Neuronal stem cell (in vitro differentiated cells): ENCODE measurements at regions not wholly inside any gene's neighbourhood (a gene's known extent, or its start where the extent isn't known, plus 50 kb on each side); places are given as distances from the start of the nearest gene placed in this dataset.

Experiments
- DNase-seq: peaks from one replicate; pipeline ENCODE4 v3.0.0-alpha.2; 2013; ENCODE audit warnings: low spot score
- H2AFZ ChIP-seq: one replicate; pipeline ENCODE4 v1.6.1; 2013; ENCODE audit warnings: mild to moderate bottlenecking, low read length, inconsistent platforms
- H2AK5ac ChIP-seq: 2 replicates; pipeline ENCODE4 v1.6.1; 2013; ENCODE audit warnings: low read depth, mild to moderate bottlenecking, inconsistent platforms, low read length, moderate library complexity, mixed read lengths
- H2BK120ac ChIP-seq: 2 replicates; pipeline ENCODE4 v1.6.1; 2013; ENCODE audit warnings: low read depth, mild to moderate bottlenecking, inconsistent platforms, low read length, moderate library complexity, mixed read lengths
- H2BK12ac ChIP-seq: one replicate; pipeline ENCODE4 v1.6.1; 2013; ENCODE audit warnings: low read length, inconsistent platforms
- H2BK15ac ChIP-seq: 2 replicates; pipeline ENCODE4 v1.6.1; 2013; ENCODE audit warnings: mild to moderate bottlenecking, low read length, inconsistent platforms, mixed read lengths
- H2BK5ac ChIP-seq: one replicate; pipeline ENCODE4 v1.6.1; 2013; ENCODE audit warnings: inconsistent platforms, mild to moderate bottlenecking, low read length, moderate library complexity
- H3K14ac ChIP-seq: one replicate; pipeline ENCODE4 v1.6.1; 2013; ENCODE audit warnings: low read length, inconsistent platforms
- H3K18ac ChIP-seq: 2 replicates; pipeline ENCODE4 v1.6.1; 2013; ENCODE audit warnings: low read length, inconsistent platforms
- H3K23ac ChIP-seq: 2 replicates; pipeline ENCODE4 v1.6.1; 2013; ENCODE audit warnings: low read depth, mild to moderate bottlenecking, mixed read lengths, low read length, inconsistent platforms; ENCODE audit not compliant: poor library complexity
- H3K27ac ChIP-seq: replicated peaks from 3 replicates; pipeline ENCODE4 v1.5.1; 2013; ENCODE audit warnings: low read length, inconsistent platforms
- H3K27me3 ChIP-seq, 3 experiments: 2 replicates each; pipeline ENCODE4 v1.6.1; 2013; ENCODE audit warnings: low read length in 3 of 3, mild to moderate bottlenecking in 2 of 3, inconsistent platforms in 1 of 3, low read depth in 1 of 3, mixed read lengths in 1 of 3, moderate library complexity in 1 of 3; ENCODE audit not compliant: control insufficient read depth in 3 of 3, insufficient read depth in 3 of 3
- H3K36me3 ChIP-seq, 2 donors: replicated peaks in 1 of 2; 2 replicates each; pipeline ENCODE4 v1.6.1; 2013; ENCODE audit warnings: low read length in 2 of 2; ENCODE audit not compliant: control insufficient read depth in 2 of 2, insufficient read depth in 2 of 2
- H3K4ac ChIP-seq: 2 replicates; pipeline ENCODE4 v1.6.1; 2013; ENCODE audit warnings: inconsistent platforms, mild to moderate bottlenecking, low read length, moderate library complexity
- H3K4me1 ChIP-seq, 2 donors: 1 replicate in 1 of 2; 2 replicates in 1 of 2; pipeline ENCODE4 v1.6.1; 2013; ENCODE audit warnings: low read length in 2 of 2, low read depth in 1 of 2; ENCODE audit not compliant: control insufficient read depth in 2 of 2, insufficient read depth in 1 of 2
- H3K4me2 ChIP-seq: one replicate; pipeline ENCODE4 v1.6.1; 2013; ENCODE audit warnings: mild to moderate bottlenecking, low read length, inconsistent platforms; ENCODE audit not compliant: insufficient read depth, poor library complexity, severe bottlenecking
- H3K4me3 ChIP-seq, 2 donors: 2 replicates each; pipeline ENCODE4 v1.5.1; 2013; ENCODE audit warnings: low read length in 2 of 2, mild to moderate bottlenecking in 2 of 2, inconsistent platforms in 1 of 2, moderate library complexity in 1 of 2
- H3K79me1 ChIP-seq: one replicate; pipeline ENCODE4 v1.6.1; 2013; ENCODE audit warnings: low read depth, mild to moderate bottlenecking, inconsistent platforms, low read length, moderate library complexity
- H3K9ac ChIP-seq: one replicate; pipeline ENCODE4 v1.6.1; 2013; ENCODE audit warnings: mild to moderate bottlenecking, low read depth, low read length, inconsistent platforms; ENCODE audit not compliant: poor library complexity
- H3K9me3 ChIP-seq, 2 donors: replicated peaks in 1 of 2; 2 replicates each; pipeline versions ENCODE3 to v1.6.1; 2013; ENCODE audit warnings: low read length in 2 of 2, mild to moderate bottlenecking in 2 of 2, inconsistent platforms in 1 of 2, low read depth in 1 of 2, mixed read lengths in 1 of 2, moderate library complexity in 1 of 2; ENCODE audit not compliant: control insufficient read depth in 2 of 2, insufficient read depth in 1 of 2
- H4K8ac ChIP-seq: one replicate; pipeline ENCODE4 v1.6.1; 2013; ENCODE audit warnings: low read depth, mild to moderate bottlenecking, inconsistent platforms, low read length, moderate library complexity
- H4K91ac ChIP-seq: one replicate; pipeline ENCODE4 v1.6.1; 2013; ENCODE audit warnings: low read length, low read depth, mild to moderate bottlenecking, inconsistent platforms; ENCODE audit not compliant: poor library complexity
- WGBS, 2 donors: extraction: QIAGEN DNeasy Blood & Tissue Kit; methylation state at CpG; one replicate each; pipeline ENCODE4 v1.1.7; 2013; ENCODE audit warnings: missing lambda C conversion rate in 2 of 2, mixed read lengths in 1 of 2; ENCODE audit not compliant: insufficient read length in 2 of 2, insufficient replicate concordance in 1 of 2; ENCODE audit errors: extremely low coverage in 2 of 2; 5-methylcytosine and 5-hydroxymethylcytosine counted together

DNA sequence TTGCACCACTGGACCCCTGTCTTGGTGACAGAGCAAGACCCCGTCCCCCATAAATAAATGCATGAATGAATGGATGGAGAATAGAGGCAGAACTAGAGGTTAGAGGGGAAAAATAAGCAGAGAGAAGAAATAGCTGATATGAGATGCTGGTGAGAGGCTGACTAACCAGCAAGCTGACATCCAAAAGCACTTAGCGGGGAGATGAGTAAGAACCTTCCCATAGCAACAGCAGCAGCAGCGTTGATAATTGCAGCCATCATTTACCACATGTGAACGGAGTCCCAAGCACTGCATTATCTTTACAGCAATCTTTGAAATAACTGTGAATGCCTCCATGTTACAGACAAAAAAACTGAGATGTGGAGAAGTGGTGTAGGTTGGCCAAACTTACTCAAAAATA, 777.3 kb upstream of the EEF2KMT start:
- Histone ChIP-seq H3K4me3 (no peak overlapping the region), H3K14ac (no peak overlapping the region), H2BK120ac (no peak overlapping the region), H2BK15ac (no peak overlapping the region), H3K9me3 (no peaks in the 10 kb centered on the region), H2AFZ (no peak overlapping the region), H3K9ac (no peak overlapping the region), H3K36me3 (no peaks in the 10 kb centered on the region), H3K4me1 (no peaks in the 10 kb centered on the region), H2AK5ac (no peak overlapping the region), H3K27me3 (no peaks in the 10 kb centered on the region), H3K79me1 (no peaks in the 10 kb centered on the region), H4K8ac (no peak overlapping the region), H3K4me2 (no peak overlapping the region), H3K27ac (no peak overlapping the region), H3K23ac (no peak overlapping the region), H4K91ac (no peak overlapping the region), H3K18ac (no peak overlapping the region), H2BK5ac (no peak overlapping the region), H2BK12ac (no peak overlapping the region), H3K4ac (no peak overlapping the region)
- WGBS, 2 donors = no CpG with 5 or more reads among the region's 4 CpGs
- no peak for DNase-seq

DNA sequence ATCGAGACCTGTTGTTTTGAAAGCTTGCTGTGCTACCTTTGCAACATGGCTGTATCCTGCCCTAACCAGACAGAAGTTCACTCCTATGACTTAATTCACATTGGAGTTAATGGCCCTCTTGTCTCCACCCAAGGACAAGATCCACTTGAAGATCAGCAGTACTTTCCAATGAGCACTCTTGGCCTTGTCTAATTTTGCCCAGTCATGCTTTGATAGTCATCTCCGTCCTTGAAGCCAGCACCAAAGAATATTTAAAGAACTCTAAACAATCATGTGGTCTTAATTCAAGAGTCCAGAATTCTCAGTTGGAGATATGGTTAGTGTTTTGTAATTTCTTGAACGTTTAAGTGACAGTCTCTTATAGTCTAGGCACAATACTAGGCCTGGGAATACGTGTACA, 775.6 kb upstream of the EEF2KMT start:
- H2BK120ac ChIP-seq = no peak overlapping the region
- H3K27ac ChIP-seq = no peak overlapping the region
- H3K23ac ChIP-seq = no peak overlapping the region
- H3K9me3 ChIP-seq = no peaks in the 10 kb centered on the region
- H4K91ac ChIP-seq = no peak overlapping the region
- no peak overlapping the region for H3K4me3 ChIP-seq
- no peak overlapping the region for H3K9ac ChIP-seq
- H3K4me1 ChIP-seq = no peaks in the 10 kb centered on the region
- no peak overlapping the region for H3K14ac ChIP-seq
- no peaks in the 10 kb centered on the region for H3K27me3 ChIP-seq
- no peak overlapping the region for H3K18ac ChIP-seq
- no peak overlapping the region for H3K4me2 ChIP-seq
- no peak overlapping the region for H2AFZ ChIP-seq
- no peak overlapping the region for H2BK15ac ChIP-seq
- H2AK5ac ChIP-seq = no peak overlapping the region
- H3K4ac ChIP-seq = no peak overlapping the region
- no peak overlapping the region for H4K8ac ChIP-seq
- H3K36me3 ChIP-seq = no peaks in the 10 kb centered on the region
- H2BK5ac ChIP-seq = no peak overlapping the region
- no peak overlapping the region for H2BK12ac ChIP-seq
- no peak for DNase-seq
- no CpG with 5 or more reads among the region's 4 CpGs for WGBS, 2 donors
- H3K79me1 ChIP-seq = no peaks in the 10 kb centered on the region

DNA sequence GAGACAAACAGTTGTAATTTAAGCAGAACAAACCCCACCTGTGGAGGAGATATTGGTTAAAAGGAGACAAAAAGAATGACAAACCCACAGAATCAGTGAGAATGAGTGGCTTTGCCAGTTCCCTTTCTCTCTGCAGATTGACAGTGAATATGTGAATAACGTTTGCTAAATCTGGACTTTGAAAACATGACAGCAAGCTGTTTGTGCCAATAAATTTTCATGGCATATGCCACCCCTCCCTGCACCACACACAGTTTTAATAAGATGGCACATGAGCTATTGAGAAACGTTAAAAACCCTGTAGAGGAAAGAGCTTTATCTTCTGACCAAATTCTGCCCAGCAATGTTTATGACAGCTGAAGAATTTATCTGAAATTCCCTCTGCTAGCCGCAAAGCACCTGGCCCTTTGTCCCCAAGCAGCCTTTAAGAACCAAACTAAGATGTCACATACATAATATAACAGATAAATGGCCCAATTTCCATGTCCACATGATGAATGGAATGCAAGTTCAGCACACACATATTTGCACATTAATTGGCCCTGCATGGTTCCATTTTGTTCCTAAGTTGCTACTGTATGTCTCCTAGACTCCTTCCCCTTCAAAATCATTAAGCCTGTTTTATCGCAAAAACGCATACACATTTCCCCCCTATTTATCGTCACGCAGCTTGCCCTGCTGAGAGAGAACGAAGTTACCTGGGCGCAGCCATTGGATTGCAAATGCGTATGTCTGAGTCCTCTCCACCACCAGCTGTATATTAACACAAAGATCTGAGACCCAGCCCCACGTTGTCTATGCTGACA, 773.5 kb upstream of the EEF2KMT start:
- no peak overlapping the region for H3K9ac ChIP-seq
- H2BK5ac ChIP-seq = no peak overlapping the region
- WGBS, 2 donors = no CpG with 5 or more reads among the region's 11 CpGs
- no peak overlapping the region for H2BK12ac ChIP-seq
- no peak for DNase-seq
- no peak overlapping the region for H2BK120ac ChIP-seq
- no peaks in the 10 kb centered on the region for H3K4me1 ChIP-seq
- no peaks in the 10 kb centered on the region for H3K36me3 ChIP-seq
- no peak overlapping the region for H2AK5ac ChIP-seq
- no peak overlapping the region for H3K23ac ChIP-seq
- H3K9me3 ChIP-seq = no peaks in the 10 kb centered on the region
- no peak overlapping the region for H3K27ac ChIP-seq
- H3K4me3 ChIP-seq = no peak overlapping the region
- H3K18ac ChIP-seq = no peak overlapping the region
- no peak overlapping the region for H3K4ac ChIP-seq
- H4K8ac ChIP-seq = no peak overlapping the region
- H3K27me3 ChIP-seq = no peaks in the 10 kb centered on the region
- no peak overlapping the region for H3K14ac ChIP-seq
- no peak overlapping the region for H3K4me2 ChIP-seq
- no peak overlapping the region for H2BK15ac ChIP-seq
- no peaks in the 10 kb centered on the region for H3K79me1 ChIP-seq
- no peak overlapping the region for H4K91ac ChIP-seq
- H2AFZ ChIP-seq = no peak overlapping the region

DNA sequence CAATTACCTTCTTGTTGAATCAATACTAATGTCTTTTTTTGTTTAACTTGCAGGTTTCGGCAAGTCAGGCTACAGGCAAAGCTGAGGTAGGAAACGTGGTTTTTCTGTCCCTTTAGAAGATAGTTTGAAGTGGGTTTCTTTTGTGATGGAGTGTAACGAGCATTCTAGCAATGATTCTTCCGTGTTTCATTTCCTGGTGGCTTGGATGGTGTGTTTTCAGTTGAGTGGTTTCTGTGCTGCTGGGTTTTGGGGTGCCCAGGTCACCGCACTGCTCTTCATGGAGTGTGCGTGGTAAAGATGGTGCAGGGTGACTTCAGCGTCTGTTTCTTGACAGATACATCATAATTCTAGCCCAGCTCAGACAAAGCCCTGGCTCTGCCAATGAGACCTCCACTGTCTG, 769.7 kb upstream of the EEF2KMT start:
- Histone ChIP-seq H3K9ac (no peak overlapping the region), H4K8ac (no peak overlapping the region), H3K4ac (no peak overlapping the region), H2BK12ac (no peak overlapping the region), H2BK15ac (no peak overlapping the region), H3K36me3 (no peaks in the 10 kb centered on the region), H3K4me1 (no peaks in the 10 kb centered on the region), H3K4me3 (no peak overlapping the region), H3K23ac (no peak overlapping the region), H3K18ac (no peak overlapping the region), H2BK120ac (no peak overlapping the region), H3K4me2 (no peak overlapping the region), H2AK5ac (no peak overlapping the region), H3K27me3 (no peaks in the 10 kb centered on the region), H3K27ac (no peak overlapping the region), H3K79me1 (no peaks in the 10 kb centered on the region), H3K9me3 (no peaks in the 10 kb centered on the region), H2AFZ (no peak overlapping the region), H4K91ac (no peak overlapping the region), H3K14ac (no peak overlapping the region), H2BK5ac (no peak overlapping the region)
- no CpG with 5 or more reads among the region's 7 CpGs for WGBS, 2 donors
- DNase-seq = no peak
